DMS79 (cell line): ENCODE measurements at regions not wholly inside any gene's neighbourhood (a gene's known extent, or its start where the extent isn't known, plus 50 kb on each side); places are given as distances from the start of the nearest gene placed in this dataset.

Experiments
- DNase-seq: peaks from one replicate; lab custom pipeline; 2025; lab: John Stamatoyannopoulos, UW

GRCh38 chr15:70443486-70444273 lies 319.7 kb downstream of the UACA start:
- DNase-seq: no peak

- DNase-seq: no peak
Observed at GRCh38 chr15:70442616-70443321, 320.6 kb downstream of the UACA start.

- no peak for DNase-seq
Observed at GRCh38 chr15:70442211-70442610, 321.1 kb downstream of the UACA start.

- DNase-seq: no peak
Observed at GRCh38 chr15:70440416-70441138, 322.8 kb downstream of the UACA start.

- no peak for DNase-seq
Observed at GRCh38 chr15:70439880-70440279, 323.5 kb downstream of the UACA start.

GRCh38 chr15:70439304-70439877 lies 324.0 kb downstream of the UACA start:
- no peak for DNase-seq

- no peak for DNase-seq
Observed at GRCh38 chr15:70438776-70439175, 324.6 kb downstream of the UACA start.

GRCh38 chr15:70437882-70438451 lies 325.4 kb downstream of the UACA start:
- DNase-seq: no peak

GRCh38 chr15:70437089-70437488 lies 326.3 kb downstream of the UACA start:
- DNase-seq: no peak

GRCh38 chr15:70436428-70436827 lies 326.9 kb downstream of the UACA start:
- DNase-seq: no peak

GRCh38 chr15:70435872-70436271 lies 327.5 kb downstream of the UACA start:
- DNase-seq: no peak

GRCh38 chr15:70435369-70435768 lies 328.0 kb downstream of the UACA start:
- DNase-seq: no peak

- DNase-seq: no peak
Observed at GRCh38 chr15:70433586-70434324, 329.6 kb downstream of the UACA start.

GRCh38 chr15:70432924-70433495 lies 330.3 kb downstream of the UACA start:
- no peak for DNase-seq

- DNase-seq: no peak
Observed at GRCh38 chr15:70431854-70432253, 331.5 kb downstream of the UACA start.

- DNase-seq: no peak
Observed at GRCh38 chr15:70430069-70430468, 332.4 kb upstream of the TLE3 start.

- no peak for DNase-seq
Observed at GRCh38 chr15:70429056-70429722, 331.5 kb upstream of the TLE3 start.

GRCh38 chr15:70428211-70428822 lies 330.6 kb upstream of the TLE3 start:
- DNase-seq: no peak

- no peak for DNase-seq
Observed at GRCh38 chr15:70427167-70428120, 329.7 kb upstream of the TLE3 start.
